Spleen (tissue), 7 donors: ENCODE measurements at regions not wholly inside any gene's neighbourhood (a gene's known extent, or its start where the extent isn't known, plus 50 kb on each side); places are given as distances from the start of the nearest gene placed in this dataset.

Experiments used
- POLR2A ChIP-seq, 3 donors: fragments of 450-650 bp; IDR thresholded peaks; one replicate each; pipeline ENCODE4 v1.5.1; 2017; ENCODE audit warnings: antibody characterized with exemption in 3 of 3, mild to moderate bottlenecking in 1 of 3
- POLR2AphosphoS5 ChIP-seq, 3 donors: sonication (generic); formaldehyde crosslinking; IDR thresholded peaks; one replicate each; pipeline ENCODE4 v1.5.1; 2017; ENCODE audit warnings: antibody characterized with exemption in 3 of 3
- TF ChIP-seq, protein P1 (sequence below), 11 experiments: fragments of 200-600 bp in 7 of 11; fragments of 450-650 bp in 4 of 11; sonication (generic) in 4 of 11; IDR thresholded peaks in 8 of 11; conservative IDR thresholded peaks in 3 of 11; 1 replicate in 7 of 11; 2 replicates in 4 of 11; pipeline versions ENCODE4 v1.4.0 to v1.8.0; 2016 to 2021; ENCODE audit warnings: antibody characterized with exemption in 11 of 11, inconsistent platforms in 4 of 11, mild to moderate bottlenecking in 1 of 11
- donor health status: DM: no; HTN: no; CAD: no; lungs with moderate emphysema.
- donor health status: DM: no; HTN: no; CAD: no.
- donor health status: DM: no; HTN: no; CAD: no.

DNA sequence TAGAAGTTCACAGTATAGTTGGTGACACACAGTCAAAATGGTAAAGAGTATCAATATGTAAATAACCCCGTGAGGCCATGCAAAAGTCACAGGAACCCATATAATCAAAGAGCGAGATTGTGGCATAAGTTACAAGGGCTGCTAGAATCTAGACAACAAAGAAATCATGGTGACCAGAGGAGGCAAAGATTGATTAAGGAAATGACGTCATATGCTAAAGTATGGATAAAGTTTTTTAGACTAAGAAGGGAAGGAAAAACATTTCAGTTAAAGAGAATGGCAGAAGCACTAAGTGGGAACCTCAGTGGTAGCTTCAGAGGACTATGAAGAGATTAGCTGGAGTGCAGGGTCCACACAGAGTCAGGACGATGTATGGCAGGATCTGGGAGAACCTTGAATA lies 330.3 kb downstream of the NFIB start:
- no peak for TF ChIP-seq POLR2AphosphoS5 (IDR thresholded peaks at IDR 0.05)
- TF ChIP-seq, protein P1, sequence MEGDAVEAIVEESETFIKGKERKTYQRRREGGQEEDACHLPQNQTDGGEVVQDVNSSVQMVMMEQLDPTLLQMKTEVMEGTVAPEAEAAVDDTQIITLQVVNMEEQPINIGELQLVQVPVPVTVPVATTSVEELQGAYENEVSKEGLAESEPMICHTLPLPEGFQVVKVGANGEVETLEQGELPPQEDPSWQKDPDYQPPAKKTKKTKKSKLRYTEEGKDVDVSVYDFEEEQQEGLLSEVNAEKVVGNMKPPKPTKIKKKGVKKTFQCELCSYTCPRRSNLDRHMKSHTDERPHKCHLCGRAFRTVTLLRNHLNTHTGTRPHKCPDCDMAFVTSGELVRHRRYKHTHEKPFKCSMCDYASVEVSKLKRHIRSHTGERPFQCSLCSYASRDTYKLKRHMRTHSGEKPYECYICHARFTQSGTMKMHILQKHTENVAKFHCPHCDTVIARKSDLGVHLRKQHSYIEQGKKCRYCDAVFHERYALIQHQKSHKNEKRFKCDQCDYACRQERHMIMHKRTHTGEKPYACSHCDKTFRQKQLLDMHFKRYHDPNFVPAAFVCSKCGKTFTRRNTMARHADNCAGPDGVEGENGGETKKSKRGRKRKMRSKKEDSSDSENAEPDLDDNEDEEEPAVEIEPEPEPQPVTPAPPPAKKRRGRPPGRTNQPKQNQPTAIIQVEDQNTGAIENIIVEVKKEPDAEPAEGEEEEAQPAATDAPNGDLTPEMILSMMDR (IDR thresholded peaks at IDR 0.05 in 8 of 11, conservative IDR thresholded peaks at IDR 0.05 in 3 of 11) = no peak
- no peak for TF ChIP-seq POLR2A (IDR thresholded peaks at IDR 0.05)
